GM23338 (cell line): ENCODE measurements at regions not wholly inside any gene's neighbourhood (a gene's known extent, or its start where the extent isn't known, plus 50 kb on each side); places are given as distances from the start of the nearest gene placed in this dataset.

Source experiments
- ATAC-seq: fragments of 200-7000 bp; cut with Tn5 transposase; 3 replicates; pipeline ENCODE4 v1.9.1; 2020
- DNase-seq: peaks from one replicate; pipeline ENCODE4 v3.0.0-alpha.2; 2015; ENCODE audit warnings: low spot score
- H2AFZ ChIP-seq: fragments of 200-600 bp; sonication (generic); 2 replicates; pipeline ENCODE4 v1.8.0; 2016; ENCODE audit warnings: antibody characterized with exemption, mild to moderate bottlenecking, moderate library complexity
- H3F3A ChIP-seq: fragments of 200-600 bp; sonication (generic); replicated peaks from 2 replicates; pipeline ENCODE4 v1.8.0; 2017; ENCODE audit warnings: antibody characterized with exemption, mixed run types, low read depth
- H3K27ac ChIP-seq: fragments of 200-600 bp; sonication (generic); 2 replicates; pipeline ENCODE4 v1.6.1; 2016; ENCODE audit warnings: low read depth
- H3K27me3 ChIP-seq: fragments of 200-600 bp; sonication (generic); 2 replicates; pipeline ENCODE4 v1.8.0; 2016; ENCODE audit warnings: mild to moderate bottlenecking, mixed run types, moderate library complexity; ENCODE audit not compliant: insufficient read depth
- H3K36me3 ChIP-seq: fragments of 200-600 bp; sonication (generic); 2 replicates; pipeline ENCODE4 v1.8.0; 2016; ENCODE audit warnings: mild to moderate bottlenecking; ENCODE audit not compliant: insufficient read depth
- H3K4me1 ChIP-seq: fragments of 200-600 bp; sonication (generic); 2 replicates; pipeline ENCODE4 v1.8.0; 2016; ENCODE audit warnings: mild to moderate bottlenecking, moderate library complexity; ENCODE audit not compliant: insufficient read depth
- H3K4me2 ChIP-seq: fragments of 200-600 bp; sonication (generic); 2 replicates; pipeline ENCODE4 v1.7.1; 2017; ENCODE audit warnings: mixed run types
- H3K4me3 ChIP-seq: fragments of 200-600 bp; sonication (generic); 2 replicates; pipeline ENCODE4 v1.6.1; 2016; ENCODE audit warnings: mixed run types
- H3K79me2 ChIP-seq: fragments of 200-600 bp; sonication (generic); replicated peaks from 2 replicates; pipeline ENCODE4 v1.8.0; 2017; ENCODE audit warnings: mild to moderate bottlenecking; ENCODE audit not compliant: insufficient read depth
- H3K9me2 ChIP-seq: fragments of 200-600 bp; sonication (generic); 2 replicates; pipeline ENCODE4 v1.8.0; 2017; ENCODE audit not compliant: insufficient read depth
- H4K20me1 ChIP-seq: fragments of 200-600 bp; sonication (generic); replicated peaks from 2 replicates; pipeline ENCODE4 v1.8.0; 2017; ENCODE audit warnings: mild to moderate bottlenecking; ENCODE audit not compliant: insufficient read depth
- H3K27ac Mint-ChIP-seq: 2 replicates; pipeline ENCODE4 v1.8.0; 2020; ENCODE audit warnings: inconsistent platforms, mild to moderate bottlenecking, moderate library complexity, mixed read lengths
- H3K27me3 Mint-ChIP-seq: 3 replicates; pipeline ENCODE4 v1.8.0; 2022; ENCODE audit warnings: low read depth, mild to moderate bottlenecking, moderate library complexity, mixed read lengths, inconsistent platforms; ENCODE audit not compliant: insufficient read depth, poor library complexity
- H3K36me3 Mint-ChIP-seq: 3 replicates; pipeline ENCODE4 v1.8.0; 2021; ENCODE audit warnings: low read depth, mild to moderate bottlenecking, inconsistent platforms, moderate library complexity, mixed read lengths
- H3K4me1 Mint-ChIP-seq: 3 replicates; pipeline ENCODE4 v1.8.0; 2020; ENCODE audit warnings: mild to moderate bottlenecking, inconsistent platforms, mixed read lengths
- H3K4me3 Mint-ChIP-seq: 3 replicates; pipeline ENCODE4 v1.8.0; 2021; ENCODE audit warnings: moderate library complexity, mild to moderate bottlenecking, inconsistent platforms, mixed read lengths
- H3K9me3 Mint-ChIP-seq: 3 replicates; pipeline ENCODE4 v1.8.0; 2020; ENCODE audit warnings: moderate library complexity, mild to moderate bottlenecking, inconsistent platforms, mixed read lengths
- CREB1 ChIP-seq: fragments of 250-450 bp; sonication (Bioruptor Pico); IDR thresholded peaks from 2 replicates; pipeline ENCODE4 v1.5.0; 2020; ENCODE audit warnings: low read depth, mild to moderate bottlenecking, moderate library complexity
- EZH2 ChIP-seq: fragments of 200-600 bp; sonication (generic); IDR thresholded peaks from one replicate; pipeline ENCODE4 v1.8.0; 2017; ENCODE audit warnings: antibody characterized with exemption, mild to moderate bottlenecking, low read depth; ENCODE audit not compliant: unreplicated experiment
- EZH2phosphoT487 ChIP-seq: fragments of 200-600 bp; sonication (generic); IDR thresholded peaks from one replicate; pipeline ENCODE4 v1.8.1; 2018; ENCODE audit warnings: antibody characterized with exemption; ENCODE audit not compliant: unreplicated experiment
- JUNB ChIP-seq: IDR thresholded peaks from one replicate; pipeline ENCODE4 v1.6.1; 2016; ENCODE audit warnings: antibody characterized with exemption; ENCODE audit not compliant: unreplicated experiment
- POLR2AphosphoS5 ChIP-seq: IDR thresholded peaks from 2 replicates; pipeline ENCODE4 v1.6.1; 2016; ENCODE audit warnings: antibody characterized with exemption, low read depth
- STAT1 ChIP-seq: IDR thresholded peaks from one replicate; pipeline ENCODE4 v1.6.1; 2016; ENCODE audit warnings: antibody characterized with exemption; ENCODE audit not compliant: unreplicated experiment
- ZNF114 ChIP-seq: fragments of 250-450 bp; sonication (Bioruptor Pico); IDR thresholded peaks from 2 replicates; pipeline ENCODE4 v1.5.0; 2020; ENCODE audit warnings: mild to moderate bottlenecking, moderate library complexity
- ZNF331 ChIP-seq: fragments of 250-450 bp; sonication (Bioruptor Pico); IDR thresholded peaks from 2 replicates; pipeline ENCODE4 v1.5.0; 2020; ENCODE audit warnings: low read depth, mild to moderate bottlenecking, moderate library complexity
- TF ChIP-seq, protein P1 (sequence below): IDR thresholded peaks from one replicate; pipeline ENCODE4 v1.6.1; 2018; ENCODE audit warnings: antibody characterized with exemption; ENCODE audit not compliant: unreplicated experiment
- TF ChIP-seq, protein P2 (sequence below): fragments of 250-450 bp; sonication (Bioruptor Pico); IDR thresholded peaks from 2 replicates; pipeline ENCODE4 v1.5.0; 2020; ENCODE audit warnings: mild to moderate bottlenecking, moderate library complexity
- TF ChIP-seq, protein P3 (sequence below): IDR thresholded peaks from 2 replicates; pipeline ENCODE4 v1.6.1; 2016; ENCODE audit warnings: antibody characterized with exemption
- TF ChIP-seq, protein P4 (sequence below), 2 experiments: fragments of 200-600 bp in 1 of 2; sonication (generic) in 1 of 2; conservative IDR thresholded peaks; 2 replicates each; pipeline versions ENCODE4 v1.5.1 to v1.6.1; 2016 to 2017; ENCODE audit warnings: antibody characterized with exemption in 2 of 2, low read depth in 2 of 2, mild to moderate bottlenecking in 2 of 2, moderate library complexity in 1 of 2

DNA sequence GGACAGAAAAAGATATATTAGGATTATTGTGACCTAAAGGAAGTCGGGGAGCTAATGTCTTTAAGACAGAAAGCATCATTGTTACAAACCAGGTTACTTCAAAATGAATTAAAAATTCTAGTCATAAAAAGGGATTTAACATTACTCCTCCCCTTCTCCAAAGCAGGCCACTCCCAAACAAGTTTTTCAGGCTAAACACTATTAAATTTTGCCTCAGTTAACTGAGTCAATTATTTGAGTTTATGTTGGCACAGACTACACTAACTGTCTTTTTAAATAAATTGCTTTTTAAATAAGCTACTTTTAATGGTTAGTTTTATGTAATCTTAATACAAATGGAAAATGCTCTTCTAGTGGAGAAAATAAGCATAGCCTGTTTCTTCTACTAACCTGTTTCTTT, 395.0 kb upstream of the DUSP10 start:
- Mint-ChIP-seq H3K27me3 (no peaks in the 10 kb centered on the region), H3K4me3 (no peak overlapping the region), H3K4me1 (no peaks in the 10 kb centered on the region), H3K36me3 (peaks cover 3% of the 10 kb centered on the region; the same call in 2 of the 3 replicates), H3K27ac (no peak overlapping the region), H3K9me3 (peaks cover 29% of the 10 kb centered on the region)
- no peak for TF ChIP-seq ZNF114
- TF ChIP-seq EZH2, result no peak
- TF ChIP-seq ZNF331 (CRISPR knock-in tag), result no peak
- no peak for TF ChIP-seq EZH2phosphoT487
- TF ChIP-seq STAT1, result no peak
- TF ChIP-seq, protein P1, sequence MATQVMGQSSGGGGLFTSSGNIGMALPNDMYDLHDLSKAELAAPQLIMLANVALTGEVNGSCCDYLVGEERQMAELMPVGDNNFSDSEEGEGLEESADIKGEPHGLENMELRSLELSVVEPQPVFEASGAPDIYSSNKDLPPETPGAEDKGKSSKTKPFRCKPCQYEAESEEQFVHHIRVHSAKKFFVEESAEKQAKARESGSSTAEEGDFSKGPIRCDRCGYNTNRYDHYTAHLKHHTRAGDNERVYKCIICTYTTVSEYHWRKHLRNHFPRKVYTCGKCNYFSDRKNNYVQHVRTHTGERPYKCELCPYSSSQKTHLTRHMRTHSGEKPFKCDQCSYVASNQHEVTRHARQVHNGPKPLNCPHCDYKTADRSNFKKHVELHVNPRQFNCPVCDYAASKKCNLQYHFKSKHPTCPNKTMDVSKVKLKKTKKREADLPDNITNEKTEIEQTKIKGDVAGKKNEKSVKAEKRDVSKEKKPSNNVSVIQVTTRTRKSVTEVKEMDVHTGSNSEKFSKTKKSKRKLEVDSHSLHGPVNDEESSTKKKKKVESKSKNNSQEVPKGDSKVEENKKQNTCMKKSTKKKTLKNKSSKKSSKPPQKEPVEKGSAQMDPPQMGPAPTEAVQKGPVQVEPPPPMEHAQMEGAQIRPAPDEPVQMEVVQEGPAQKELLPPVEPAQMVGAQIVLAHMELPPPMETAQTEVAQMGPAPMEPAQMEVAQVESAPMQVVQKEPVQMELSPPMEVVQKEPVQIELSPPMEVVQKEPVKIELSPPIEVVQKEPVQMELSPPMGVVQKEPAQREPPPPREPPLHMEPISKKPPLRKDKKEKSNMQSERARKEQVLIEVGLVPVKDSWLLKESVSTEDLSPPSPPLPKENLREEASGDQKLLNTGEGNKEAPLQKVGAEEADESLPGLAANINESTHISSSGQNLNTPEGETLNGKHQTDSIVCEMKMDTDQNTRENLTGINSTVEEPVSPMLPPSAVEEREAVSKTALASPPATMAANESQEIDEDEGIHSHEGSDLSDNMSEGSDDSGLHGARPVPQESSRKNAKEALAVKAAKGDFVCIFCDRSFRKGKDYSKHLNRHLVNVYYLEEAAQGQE, result no peak
- TF ChIP-seq, protein P2, sequence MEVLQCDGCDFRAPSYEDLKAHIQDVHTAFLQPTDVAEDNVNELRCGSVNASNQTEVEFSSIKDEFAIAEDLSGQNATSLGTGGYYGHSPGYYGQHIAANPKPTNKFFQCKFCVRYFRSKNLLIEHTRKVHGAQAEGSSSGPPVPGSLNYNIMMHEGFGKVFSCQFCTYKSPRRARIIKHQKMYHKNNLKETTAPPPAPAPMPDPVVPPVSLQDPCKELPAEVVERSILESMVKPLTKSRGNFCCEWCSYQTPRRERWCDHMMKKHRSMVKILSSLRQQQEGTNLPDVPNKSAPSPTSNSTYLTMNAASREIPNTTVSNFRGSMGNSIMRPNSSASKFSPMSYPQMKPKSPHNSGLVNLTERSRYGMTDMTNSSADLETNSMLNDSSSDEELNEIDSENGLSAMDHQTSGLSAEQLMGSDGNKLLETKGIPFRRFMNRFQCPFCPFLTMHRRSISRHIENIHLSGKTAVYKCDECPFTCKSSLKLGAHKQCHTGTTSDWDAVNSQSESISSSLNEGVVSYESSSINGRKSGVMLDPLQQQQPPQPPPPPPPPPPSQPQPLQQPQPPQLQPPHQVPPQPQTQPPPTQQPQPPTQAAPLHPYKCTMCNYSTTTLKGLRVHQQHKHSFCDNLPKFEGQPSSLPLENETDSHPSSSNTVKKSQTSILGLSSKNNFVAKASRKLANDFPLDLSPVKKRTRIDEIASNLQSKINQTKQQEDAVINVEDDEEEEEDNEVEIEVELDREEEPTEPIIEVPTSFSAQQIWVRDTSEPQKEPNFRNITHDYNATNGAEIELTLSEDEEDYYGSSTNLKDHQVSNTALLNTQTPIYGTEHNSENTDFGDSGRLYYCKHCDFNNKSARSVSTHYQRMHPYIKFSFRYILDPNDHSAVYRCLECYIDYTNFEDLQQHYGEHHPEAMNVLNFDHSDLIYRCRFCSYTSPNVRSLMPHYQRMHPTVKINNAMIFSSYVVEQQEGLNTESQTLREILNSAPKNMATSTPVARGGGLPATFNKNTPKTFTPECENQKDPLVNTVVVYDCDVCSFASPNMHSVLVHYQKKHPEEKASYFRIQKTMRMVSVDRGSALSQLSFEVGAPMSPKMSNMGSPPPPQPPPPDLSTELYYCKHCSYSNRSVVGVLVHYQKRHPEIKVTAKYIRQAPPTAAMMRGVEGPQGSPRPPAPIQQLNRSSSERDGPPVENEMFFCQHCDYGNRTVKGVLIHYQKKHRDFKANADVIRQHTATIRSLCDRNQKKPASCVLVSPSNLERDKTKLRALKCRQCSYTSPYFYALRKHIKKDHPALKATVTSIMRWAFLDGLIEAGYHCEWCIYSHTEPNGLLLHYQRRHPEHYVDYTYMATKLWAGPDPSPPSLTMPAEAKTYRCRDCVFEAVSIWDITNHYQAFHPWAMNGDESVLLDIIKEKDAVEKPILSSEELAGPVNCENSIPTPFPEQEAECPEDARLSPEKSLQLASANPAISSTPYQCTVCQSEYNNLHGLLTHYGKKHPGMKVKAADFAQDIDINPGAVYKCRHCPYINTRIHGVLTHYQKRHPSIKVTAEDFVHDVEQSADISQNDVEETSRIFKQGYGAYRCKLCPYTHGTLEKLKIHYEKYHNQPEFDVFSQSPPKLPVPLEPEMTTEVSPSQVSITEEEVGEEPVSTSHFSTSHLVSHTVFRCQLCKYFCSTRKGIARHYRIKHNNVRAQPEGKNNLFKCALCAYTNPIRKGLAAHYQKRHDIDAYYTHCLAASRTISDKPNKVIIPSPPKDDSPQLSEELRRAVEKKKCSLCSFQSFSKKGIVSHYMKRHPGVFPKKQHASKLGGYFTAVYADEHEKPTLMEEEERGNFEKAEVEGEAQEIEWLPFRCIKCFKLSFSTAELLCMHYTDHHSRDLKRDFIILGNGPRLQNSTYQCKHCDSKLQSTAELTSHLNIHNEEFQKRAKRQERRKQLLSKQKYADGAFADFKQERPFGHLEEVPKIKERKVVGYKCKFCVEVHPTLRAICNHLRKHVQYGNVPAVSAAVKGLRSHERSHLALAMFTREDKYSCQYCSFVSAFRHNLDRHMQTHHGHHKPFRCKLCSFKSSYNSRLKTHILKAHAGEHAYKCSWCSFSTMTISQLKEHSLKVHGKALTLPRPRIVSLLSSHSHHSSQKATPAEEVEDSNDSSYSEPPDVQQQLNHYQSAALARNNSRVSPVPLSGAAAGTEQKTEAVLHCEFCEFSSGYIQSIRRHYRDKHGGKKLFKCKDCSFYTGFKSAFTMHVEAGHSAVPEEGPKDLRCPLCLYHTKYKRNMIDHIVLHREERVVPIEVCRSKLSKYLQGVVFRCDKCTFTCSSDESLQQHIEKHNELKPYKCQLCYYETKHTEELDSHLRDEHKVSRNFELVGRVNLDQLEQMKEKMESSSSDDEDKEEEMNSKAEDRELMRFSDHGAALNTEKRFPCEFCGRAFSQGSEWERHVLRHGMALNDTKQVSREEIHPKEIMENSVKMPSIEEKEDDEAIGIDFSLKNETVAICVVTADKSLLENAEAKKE, result no peak
- TF ChIP-seq POLR2AphosphoS5, result no peak
- no peak for TF ChIP-seq CREB1 (CRISPR knock-in tag)
- TF ChIP-seq, protein P3, sequence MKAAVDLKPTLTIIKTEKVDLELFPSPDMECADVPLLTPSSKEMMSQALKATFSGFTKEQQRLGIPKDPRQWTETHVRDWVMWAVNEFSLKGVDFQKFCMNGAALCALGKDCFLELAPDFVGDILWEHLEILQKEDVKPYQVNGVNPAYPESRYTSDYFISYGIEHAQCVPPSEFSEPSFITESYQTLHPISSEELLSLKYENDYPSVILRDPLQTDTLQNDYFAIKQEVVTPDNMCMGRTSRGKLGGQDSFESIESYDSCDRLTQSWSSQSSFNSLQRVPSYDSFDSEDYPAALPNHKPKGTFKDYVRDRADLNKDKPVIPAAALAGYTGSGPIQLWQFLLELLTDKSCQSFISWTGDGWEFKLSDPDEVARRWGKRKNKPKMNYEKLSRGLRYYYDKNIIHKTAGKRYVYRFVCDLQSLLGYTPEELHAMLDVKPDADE, result no peak
- no peak for TF ChIP-seq JUNB
- TF ChIP-seq, protein P4, sequence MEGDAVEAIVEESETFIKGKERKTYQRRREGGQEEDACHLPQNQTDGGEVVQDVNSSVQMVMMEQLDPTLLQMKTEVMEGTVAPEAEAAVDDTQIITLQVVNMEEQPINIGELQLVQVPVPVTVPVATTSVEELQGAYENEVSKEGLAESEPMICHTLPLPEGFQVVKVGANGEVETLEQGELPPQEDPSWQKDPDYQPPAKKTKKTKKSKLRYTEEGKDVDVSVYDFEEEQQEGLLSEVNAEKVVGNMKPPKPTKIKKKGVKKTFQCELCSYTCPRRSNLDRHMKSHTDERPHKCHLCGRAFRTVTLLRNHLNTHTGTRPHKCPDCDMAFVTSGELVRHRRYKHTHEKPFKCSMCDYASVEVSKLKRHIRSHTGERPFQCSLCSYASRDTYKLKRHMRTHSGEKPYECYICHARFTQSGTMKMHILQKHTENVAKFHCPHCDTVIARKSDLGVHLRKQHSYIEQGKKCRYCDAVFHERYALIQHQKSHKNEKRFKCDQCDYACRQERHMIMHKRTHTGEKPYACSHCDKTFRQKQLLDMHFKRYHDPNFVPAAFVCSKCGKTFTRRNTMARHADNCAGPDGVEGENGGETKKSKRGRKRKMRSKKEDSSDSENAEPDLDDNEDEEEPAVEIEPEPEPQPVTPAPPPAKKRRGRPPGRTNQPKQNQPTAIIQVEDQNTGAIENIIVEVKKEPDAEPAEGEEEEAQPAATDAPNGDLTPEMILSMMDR (conservative IDR thresholded peaks at IDR 0.05; ENCODE audit: low read depth in 2 of 2), result no peak
- Histone ChIP-seq H3K27ac (no peak overlapping the region), H3K27me3 (no peaks in the 10 kb centered on the region), H3K79me2 (no peaks in the 10 kb centered on the region), H2AFZ (no peak overlapping the region), H4K20me1 (no peaks in the 10 kb centered on the region), H3K4me3 (no peak overlapping the region), H3K4me2 (no peak overlapping the region), H3F3A (no peaks in the 10 kb centered on the region), H3K9me2 (no peaks in the 10 kb centered on the region), H3K4me1 (no peaks in the 10 kb centered on the region), H3K36me3 (no peaks in the 10 kb centered on the region)
- DNase-seq, result no peak
- ATAC-seq, result no peak
